SHP77 (cell line): ENCODE measurements at regions not wholly inside any gene's neighbourhood (a gene's known extent, or its start where the extent isn't known, plus 50 kb on each side); places are given as distances from the start of the nearest gene placed in this dataset.

Experiments
- DNase-seq, 2 experiments: peaks; one replicate each; lab custom pipeline; 2025; lab: John Stamatoyannopoulos, UW

GRCh38 chr2:6354546-6354945 is 511.2 kb downstream of the CMPK2 start:
- DNase-seq = no peak

GRCh38 chr2:6355886-6356761 is 509.6 kb downstream of the CMPK2 start:
- peak in 1 of 2 experiments; percentile 3 for DNase-seq

GRCh38 chr2:6358546-6358945 is 507.2 kb downstream of the CMPK2 start:
- DNase-seq = no peak

GRCh38 chr2:6358985-6359384 is 506.7 kb downstream of the CMPK2 start:
- peak in 1 of 2 experiments; percentile 6 for DNase-seq

- DNase-seq = no peak
These were observed 505.7 kb downstream of the CMPK2 start for GRCh38 chr2:6359964-6360363.

GRCh38 chr2:6362671-6363450 is 502.8 kb downstream of the CMPK2 start:
- no peak for DNase-seq

GRCh38 chr2:6368281-6368680 is 497.4 kb downstream of the CMPK2 start:
- DNase-seq = no peak

- no peak for DNase-seq
These were observed 496.4 kb downstream of the CMPK2 start for GRCh38 chr2:6369266-6369665.

GRCh38 chr2:6370753-6371551 is 494.8 kb downstream of the CMPK2 start:
- DNase-seq = no peak

- no peak for DNase-seq
These were observed 493.3 kb downstream of the CMPK2 start for GRCh38 chr2:6372317-6372901.

GRCh38 chr2:6381326-6381725 is 484.4 kb downstream of the CMPK2 start:
- DNase-seq = no peak

GRCh38 chr2:6384341-6384740 is 481.4 kb downstream of the CMPK2 start:
- DNase-seq = no peak

- DNase-seq = no peak
These were observed 473.4 kb downstream of the CMPK2 start for GRCh38 chr2:6392354-6392753.

GRCh38 chr2:6392966-6393365 is 472.7 kb downstream of the CMPK2 start:
- DNase-seq = no peak

- DNase-seq = no peak
These were observed 471.9 kb downstream of the CMPK2 start for GRCh38 chr2:6393819-6394218.

GRCh38 chr2:6394276-6394675 is 471.4 kb downstream of the CMPK2 start:
- DNase-seq = no peak

- DNase-seq = no peak
These were observed 467.3 kb downstream of the CMPK2 start for GRCh38 chr2:6398421-6398820.

GRCh38 chr2:6401301-6401700 is 464.4 kb downstream of the CMPK2 start:
- no peak for DNase-seq

- DNase-seq = no peak
These were observed 457.6 kb downstream of the CMPK2 start for GRCh38 chr2:6408057-6408456.

GRCh38 chr2:6410313-6410712 is 455.4 kb downstream of the CMPK2 start:
- no peak for DNase-seq

- DNase-seq = no peak
These were observed 453.1 kb downstream of the CMPK2 start for GRCh38 chr2:6412533-6413091.

GRCh38 chr2:6417050-6417449 is 448.7 kb downstream of the CMPK2 start:
- no peak for DNase-seq
